MM.1S (cell line): ENCODE measurements at regions not wholly inside any gene's neighbourhood (a gene's known extent, or its start where the extent isn't known, plus 50 kb on each side); places are given as distances from the start of the nearest gene placed in this dataset.

ENCODE experiments used
- EZH2 ChIP-seq: fragments of 300-600 bp; sonication (generic); optimal IDR thresholded peaks from 2 replicates; pipeline ENCODE3; 2017; ENCODE audit warnings: low read depth, mild to moderate bottlenecking, antibody characterized with exemption, low read length, mixed read lengths
- EZH2phosphoT487 ChIP-seq: fragments of 300-600 bp; sonication (generic); IDR thresholded peaks from 2 replicates; pipeline ENCODE4 v1.6.1; 2018; ENCODE audit warnings: antibody characterized with exemption, low read length
- TF ChIP-seq, protein P1 (sequence below): fragments of 300-600 bp; sonication (generic); IDR thresholded peaks from 2 replicates; pipeline ENCODE4 v1.5.1; 2016; ENCODE audit warnings: antibody characterized with exemption, low read length, mixed read lengths

DNA sequence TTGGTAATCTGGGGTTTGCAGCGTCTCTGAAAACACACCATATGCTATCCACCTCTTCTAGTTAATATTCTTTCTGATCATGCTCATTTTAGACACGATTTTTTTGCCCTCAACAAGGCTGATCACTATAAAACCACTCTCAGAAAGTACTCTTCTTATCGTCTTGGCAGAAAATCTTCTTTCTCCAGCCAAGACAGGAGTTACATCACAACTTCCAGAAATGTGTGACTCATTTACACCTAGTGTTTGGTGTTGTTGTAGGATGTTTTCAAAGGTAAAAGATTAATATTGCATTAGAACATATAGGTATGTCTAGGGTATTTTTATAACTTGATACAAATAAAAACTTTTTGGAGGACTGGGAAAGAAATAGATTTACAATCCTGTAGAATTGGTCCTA, 138.5 kb upstream of the NETO1 start:
- TF ChIP-seq, protein P1, sequence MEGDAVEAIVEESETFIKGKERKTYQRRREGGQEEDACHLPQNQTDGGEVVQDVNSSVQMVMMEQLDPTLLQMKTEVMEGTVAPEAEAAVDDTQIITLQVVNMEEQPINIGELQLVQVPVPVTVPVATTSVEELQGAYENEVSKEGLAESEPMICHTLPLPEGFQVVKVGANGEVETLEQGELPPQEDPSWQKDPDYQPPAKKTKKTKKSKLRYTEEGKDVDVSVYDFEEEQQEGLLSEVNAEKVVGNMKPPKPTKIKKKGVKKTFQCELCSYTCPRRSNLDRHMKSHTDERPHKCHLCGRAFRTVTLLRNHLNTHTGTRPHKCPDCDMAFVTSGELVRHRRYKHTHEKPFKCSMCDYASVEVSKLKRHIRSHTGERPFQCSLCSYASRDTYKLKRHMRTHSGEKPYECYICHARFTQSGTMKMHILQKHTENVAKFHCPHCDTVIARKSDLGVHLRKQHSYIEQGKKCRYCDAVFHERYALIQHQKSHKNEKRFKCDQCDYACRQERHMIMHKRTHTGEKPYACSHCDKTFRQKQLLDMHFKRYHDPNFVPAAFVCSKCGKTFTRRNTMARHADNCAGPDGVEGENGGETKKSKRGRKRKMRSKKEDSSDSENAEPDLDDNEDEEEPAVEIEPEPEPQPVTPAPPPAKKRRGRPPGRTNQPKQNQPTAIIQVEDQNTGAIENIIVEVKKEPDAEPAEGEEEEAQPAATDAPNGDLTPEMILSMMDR = no peak
- no peak for TF ChIP-seq EZH2phosphoT487
- no peak for TF ChIP-seq EZH2
